Inferior parietal cortex (tissue), 1 donor: ENCODE measurements at regions not wholly inside any gene's neighbourhood (a gene's known extent, or its start where the extent isn't known, plus 50 kb on each side); places are given as distances from the start of the nearest gene placed in this dataset.

Experiments
- DNase-seq: peaks from one replicate; pipeline ENCODE4 v3.0.0-alpha.2; 2016; ENCODE audit errors: extremely low spot score

GRCh38 chr4:106767991-106768390, 268.1 kb downstream of the DKK2 start:
- DNase-seq, result no peak

GRCh38 chr4:106766519-106766918, 269.6 kb downstream of the DKK2 start:
- no peak for DNase-seq

- no peak for DNase-seq
Measured at GRCh38 chr4:106764774-106765173, 271.3 kb downstream of the DKK2 start.

- DNase-seq, result no peak
Measured at GRCh38 chr4:106762666-106763443, 273.3 kb downstream of the DKK2 start.

- DNase-seq, result no peak
Measured at GRCh38 chr4:106753426-106753825, 282.7 kb downstream of the DKK2 start.

GRCh38 chr4:106746451-106746850, 289.7 kb downstream of the DKK2 start:
- no peak for DNase-seq

GRCh38 chr4:106738121-106738520, 298.0 kb downstream of the DKK2 start:
- no peak for DNase-seq

GRCh38 chr4:106718548-106718947, 317.6 kb downstream of the DKK2 start:
- DNase-seq, result no peak

- DNase-seq, result no peak
Measured at GRCh38 chr4:106717091-106717490, 319.0 kb downstream of the DKK2 start.

- DNase-seq, result no peak
Measured at GRCh38 chr4:106715825-106716224, 320.3 kb downstream of the DKK2 start.

GRCh38 chr4:106708464-106708816, 327.7 kb downstream of the DKK2 start:
- DNase-seq, result no peak

GRCh38 chr4:106707776-106708463, 328.2 kb downstream of the DKK2 start:
- DNase-seq, result no peak

- DNase-seq, result no peak
Measured at GRCh38 chr4:106704253-106704870, 331.8 kb downstream of the DKK2 start.

- DNase-seq, result no peak
Measured at GRCh38 chr4:106700321-106700720, 331.7 kb upstream of the GIMD1 start.

GRCh38 chr4:106698621-106699195, 330.1 kb upstream of the GIMD1 start:
- DNase-seq, result no peak

- no peak for DNase-seq
Measured at GRCh38 chr4:106695501-106696262, 327.1 kb upstream of the GIMD1 start.

- DNase-seq, result no peak
Measured at GRCh38 chr4:106694232-106694631, 325.7 kb upstream of the GIMD1 start.

- DNase-seq, result no peak
Measured at GRCh38 chr4:106691749-106692148, 323.2 kb upstream of the GIMD1 start.

GRCh38 chr4:106690487-106690886, 321.9 kb upstream of the GIMD1 start:
- no peak for DNase-seq

- DNase-seq, result no peak
Measured at GRCh38 chr4:106687026-106687425, 318.4 kb upstream of the GIMD1 start.

- no peak for DNase-seq
Measured at GRCh38 chr4:106681381-106681921, 312.9 kb upstream of the GIMD1 start.

- no peak for DNase-seq
Measured at GRCh38 chr4:106679063-106679462, 310.5 kb upstream of the GIMD1 start.
